Astrocyte of the spinal cord (primary cell): ENCODE measurements at regions not wholly inside any gene's neighbourhood (a gene's known extent, or its start where the extent isn't known, plus 50 kb on each side); places are given as distances from the start of the nearest gene placed in this dataset.

ENCODE experiments used
- DNase-seq: peaks from one replicate; pipeline ENCODE4 v3.0.0; 2011; ENCODE audit warnings: low read depth, low spot score
- H3K4me3 ChIP-seq: 2 replicates; pipeline ENCODE4 v1.5.1; 2011; ENCODE audit warnings: low read depth, mild to moderate bottlenecking, low read length, moderate library complexity
- CTCF ChIP-seq: IDR thresholded peaks from 2 replicates; pipeline ENCODE4 v1.5.1; 2012; ENCODE audit warnings: low read depth, mild to moderate bottlenecking, low read length, inconsistent platforms
- in situ Hi-C: cut with HindIII; loops from 2 replicates; pipeline ENCODE4 v1.10.0; 2017; ENCODE audit warnings: low sequenced_read_pairs

- in situ Hi-C loops: no loop called here
- TF ChIP-seq CTCF: no peak
- H3K4me3 ChIP-seq: no peak overlapping the region
- DNase-seq: no peak
These were observed 1188.0 kb upstream of the CADM2 start for GRCh38 chr3:83770664-83771402.

GRCh38 chr3:83802801-83803200, 1156.0 kb upstream of the CADM2 start:
- DNase-seq: no peak
- TF ChIP-seq CTCF: no peak
- in situ Hi-C loops: no loop called here
- no peak overlapping the region for H3K4me3 ChIP-seq

DNA sequence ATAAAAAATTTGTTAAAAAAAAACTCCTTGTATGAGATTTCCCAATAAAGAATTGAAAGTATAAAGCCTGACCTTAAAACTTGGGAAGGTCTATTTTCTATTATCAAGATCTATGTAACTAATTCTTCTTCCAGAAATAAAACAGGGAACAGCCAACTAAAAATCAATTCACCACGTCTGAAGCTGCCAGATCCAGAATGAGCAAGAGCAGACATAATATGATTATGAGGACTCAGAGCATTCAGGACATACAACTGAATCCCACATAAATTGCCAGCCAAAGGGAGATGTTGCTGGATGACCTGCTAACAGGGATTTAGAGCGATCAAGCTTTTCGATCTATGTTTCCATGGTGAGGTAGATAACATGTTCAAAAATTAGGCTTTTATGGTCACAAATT, 1151.3 kb upstream of the CADM2 start:
- in situ Hi-C loops: no loop called here
- no peak overlapping the region for H3K4me3 ChIP-seq
- DNase-seq: no peak
- no peak for TF ChIP-seq CTCF

DNA sequence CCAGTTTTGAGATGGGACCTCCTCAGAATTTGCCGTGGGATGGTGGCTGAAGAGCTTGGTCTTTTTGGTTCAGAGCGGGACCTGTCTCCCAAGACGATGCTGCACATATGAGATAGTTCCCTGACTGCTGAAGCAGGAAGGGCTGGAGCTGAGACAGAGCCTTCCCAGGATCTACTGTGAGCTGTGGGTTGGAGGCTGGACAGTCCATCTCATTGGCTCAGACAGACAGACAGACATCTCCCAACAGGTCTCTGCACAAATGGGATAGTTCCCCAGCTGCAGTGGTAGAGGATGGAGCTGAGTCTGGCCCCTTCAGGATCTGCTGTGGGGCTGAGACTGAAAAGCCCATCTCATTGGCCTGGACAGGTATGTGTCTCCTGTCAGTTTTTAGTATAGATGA, 1145.6 kb upstream of the CADM2 start:
- no peak for TF ChIP-seq CTCF
- in situ Hi-C loops: no loop called here

GRCh38 chr3:83816653-83817052, 1142.1 kb upstream of the CADM2 start:
- in situ Hi-C loops: no loop called here
- H3K4me3 ChIP-seq: no peak overlapping the region
- no peak for DNase-seq
- TF ChIP-seq CTCF: no peak

More for the DNA sequence above, 1145.6 kb upstream of the CADM2 start:
- DNase-seq: no peak
- H3K4me3 ChIP-seq: no peak overlapping the region

GRCh38 chr3:83821506-83821905, 1137.3 kb upstream of the CADM2 start:
- no peak for DNase-seq
- no peak overlapping the region for H3K4me3 ChIP-seq
- in situ Hi-C loops: no loop called here
- TF ChIP-seq CTCF: no peak
